Left ventricle myocardium superior (tissue), 1 donor: ENCODE measurements at regions not wholly inside any gene's neighbourhood (a gene's known extent, or its start where the extent isn't known, plus 50 kb on each side); places are given as distances from the start of the nearest gene placed in this dataset.

Experiments used
- ATAC-seq: fragments of 200-7000 bp; cut with Tn5 transposase; one replicate; pipeline ENCODE4 v1.9.1; 2020; ENCODE audit warnings: mild to moderate bottlenecking, moderate library complexity
- DNase-seq: peaks from one replicate; pipeline ENCODE4 v3.0.0-alpha.2; 2020
- intact Hi-C: fragments of 100-400 bp; cut with micrococcal nuclease; formaldehyde crosslinking; loops from one replicate; pipeline ENCODE4 v1.11.0; 2022
- donor health status: DM: no; HTN: yes; CAD: no; lungs with severe emphysema.

- intact Hi-C loops: no loop called here
- peak; percentile 57 for ATAC-seq
These were observed 395.3 kb downstream of the GJA1 start for GRCh38 chr6:121830736-121831135.

GRCh38 chr6:121835662-121836061, 400.2 kb downstream of the GJA1 start:
- DNase-seq: no peak
- intact Hi-C loops: no loop called here
- peak; percentile 49 for ATAC-seq

More at GRCh38 chr6:121830736-121831135, 395.3 kb downstream of the GJA1 start:
- DNase-seq: no peak

DNA sequence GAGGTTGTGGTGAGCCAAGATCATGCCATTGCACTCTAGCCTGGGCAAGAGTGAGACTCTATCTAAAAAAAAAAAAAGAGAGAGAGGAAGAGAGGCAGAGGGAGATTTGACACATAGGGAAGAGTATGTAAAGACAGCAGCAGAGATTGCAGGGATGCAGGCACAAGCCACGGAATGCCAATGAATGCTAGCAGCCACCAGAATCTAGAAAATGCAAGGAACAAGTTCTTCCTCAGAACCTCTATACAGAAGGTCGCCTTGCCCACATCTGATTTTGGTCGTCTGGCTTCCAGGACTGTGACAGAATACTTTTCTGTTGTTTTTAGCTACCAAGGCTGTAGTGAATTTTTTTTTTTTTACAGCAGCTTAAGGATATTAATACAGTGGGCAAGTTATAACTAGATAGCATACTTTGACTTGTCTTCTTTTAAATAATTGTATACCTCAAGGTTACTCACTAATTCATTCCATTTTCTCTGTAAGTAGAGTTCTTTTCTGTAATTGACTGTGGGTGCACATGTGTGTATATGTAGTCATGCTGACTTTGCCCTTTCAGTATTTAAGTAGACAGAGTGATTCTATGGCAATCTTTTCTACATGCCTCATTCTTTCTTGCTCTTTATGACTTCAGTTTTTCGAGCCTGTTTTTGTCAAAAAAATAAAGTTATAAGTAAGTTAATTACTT, 402.2 kb downstream of the GJA1 start:
- intact Hi-C loops: no loop called here
- DNase-seq (no peak), ATAC-seq (no peak)

- ATAC-seq (peak; percentile 98), DNase-seq (peak; percentile 64)
- intact Hi-C loops: no loop called here
These were observed 403.4 kb downstream of the GJA1 start for GRCh38 chr6:121838842-121839241.

DNA sequence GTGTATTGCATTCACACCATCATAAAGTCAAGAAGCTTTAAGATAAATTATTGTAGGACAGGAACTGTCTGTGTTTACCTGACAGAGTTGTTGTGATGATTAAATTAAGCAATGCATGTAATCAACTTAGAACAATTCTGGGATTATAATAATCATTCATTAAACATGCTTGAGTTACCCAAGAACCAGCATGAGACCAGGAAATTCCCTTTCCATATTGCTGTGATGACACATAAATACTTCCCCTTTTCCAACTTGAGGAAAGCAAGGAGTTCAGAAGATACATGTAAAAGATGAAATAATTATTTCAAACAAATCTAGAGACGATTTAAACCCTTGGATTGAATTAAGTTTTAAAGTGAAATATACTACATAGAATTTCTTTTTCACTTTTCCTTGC, 404.4 kb downstream of the GJA1 start:
- DNase-seq (no peak), ATAC-seq (no peak)
- intact Hi-C loops: loop anchor here (5.0 to 10.0 kb wide), 2 partner anchors 165 to 287 kb away; no protein-coding TSS in a partner anchor

DNA sequence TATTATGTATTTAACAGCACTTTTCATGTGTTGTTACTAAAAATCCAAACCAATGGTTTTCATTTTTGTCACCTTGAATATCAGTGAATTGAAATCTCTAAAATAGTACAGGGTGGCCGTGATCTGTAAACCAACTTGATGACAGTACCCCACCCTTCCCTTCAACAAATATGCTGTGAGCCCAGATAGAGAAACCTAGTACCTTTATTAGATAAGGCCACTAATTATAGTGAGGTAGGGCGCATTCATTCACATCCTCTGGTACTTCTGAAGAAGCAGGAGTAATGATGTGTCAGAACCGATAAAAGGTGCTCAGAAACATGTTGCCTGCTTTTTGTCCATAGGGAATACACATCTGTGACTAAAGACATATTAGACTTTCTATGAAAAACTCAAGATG, 409.5 kb downstream of the GJA1 start:
- intact Hi-C loops: loop anchor here (5.0 to 10.0 kb wide), 3 partner anchors 160 to 408 kb away; partner anchors contain the start of gene GJA1
- DNase-seq (no peak), ATAC-seq (peak; percentile 83)

DNA sequence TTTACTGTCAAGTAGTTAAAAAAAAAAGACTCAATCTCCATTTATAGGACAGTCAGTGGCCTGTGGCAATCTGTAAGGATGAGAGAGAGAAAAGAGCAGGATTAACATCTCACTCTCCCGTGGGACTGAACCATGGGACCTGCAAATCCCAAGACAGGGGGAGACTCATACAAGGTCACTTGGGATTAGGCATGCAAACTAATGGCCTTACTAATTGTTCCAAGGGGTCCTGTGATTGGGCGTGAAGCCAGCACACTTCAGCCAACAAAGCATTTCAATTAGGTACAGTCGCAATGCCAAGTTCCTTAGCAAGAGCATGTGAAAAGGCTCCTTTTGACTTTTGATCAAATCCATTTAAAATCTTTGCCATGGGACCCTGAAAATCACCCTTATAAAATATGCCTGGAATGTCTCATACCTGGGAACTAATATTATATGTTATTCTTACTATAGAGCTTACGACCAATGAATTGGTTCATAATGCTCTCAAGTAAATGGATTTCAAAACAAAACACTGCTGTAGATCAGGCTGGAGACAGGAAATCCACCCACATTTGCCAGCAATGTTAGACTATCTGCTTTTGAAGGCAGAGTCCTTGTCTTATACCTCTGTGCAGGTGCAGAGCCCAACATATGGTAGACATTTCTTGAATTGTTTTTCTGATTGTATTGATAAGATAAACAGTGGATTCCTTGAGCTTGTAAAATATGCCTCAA, 412.5 kb downstream of the GJA1 start:
- ATAC-seq: no peak
- peak; percentile 32 for DNase-seq
- intact Hi-C loops: loop anchor here (5.0 to 10.0 kb wide), 2 partner anchors 157 to 411 kb away; partner anchors contain the start of gene GJA1

- DNase-seq (no peak), ATAC-seq (no peak)
- intact Hi-C loops: loop anchor here (5.0 to 10.0 kb wide), 2 partner anchors 156 to 411 kb away; partner anchors contain the start of gene GJA1
These were observed 413.2 kb downstream of the GJA1 start for GRCh38 chr6:121848523-121849255.

GRCh38 chr6:121849477-121849876, 414.0 kb downstream of the GJA1 start:
- peak; percentile 85 for ATAC-seq
- no peak for DNase-seq
- intact Hi-C loops: loop anchor here (5.0 to 10.0 kb wide), 2 partner anchors 155 to 412 kb away; partner anchors contain the start of gene GJA1

- DNase-seq (no peak), ATAC-seq (peak; percentile 81)
- intact Hi-C loops: loop anchor here (10.0 kb wide), 1 partner anchor 184 kb away; no protein-coding TSS in a partner anchor
These were observed 415.6 kb downstream of the GJA1 start for GRCh38 chr6:121851056-121851455.

- no peak for DNase-seq
- intact Hi-C loops: loop anchor here (10.0 kb wide), 1 partner anchor 181 kb away; no protein-coding TSS in a partner anchor
- no peak for ATAC-seq
These were observed 418.2 kb downstream of the GJA1 start for GRCh38 chr6:121853686-121854085.

- ATAC-seq: no peak
- intact Hi-C loops: loop anchor here (10.0 kb wide), 1 partner anchor 179 kb away; no protein-coding TSS in a partner anchor
- DNase-seq: no peak
These were observed 420.1 kb downstream of the GJA1 start for GRCh38 chr6:121855521-121855920.

DNA sequence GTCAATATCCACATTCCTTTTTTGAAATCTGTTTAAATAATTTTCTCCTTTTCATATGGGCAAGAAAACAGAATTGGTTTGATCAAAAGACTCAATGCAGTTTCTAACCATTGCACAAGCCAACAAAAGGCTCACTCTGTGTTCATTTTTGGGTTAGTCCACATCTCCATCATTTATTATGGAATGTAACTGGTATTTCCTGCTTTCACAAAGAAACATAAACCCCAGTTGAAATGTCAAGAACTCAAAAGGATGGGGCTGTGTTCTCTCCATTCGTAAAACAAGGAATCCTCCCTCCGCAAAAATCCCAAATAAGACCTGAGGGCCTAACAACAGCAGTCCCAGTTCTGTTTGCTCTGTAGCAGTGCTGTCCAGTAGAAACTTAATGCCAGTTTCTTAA, 420.9 kb downstream of the GJA1 start:
- ATAC-seq (no peak), DNase-seq (no peak)
- intact Hi-C loops: loop anchor here (10.0 kb wide), 1 partner anchor 179 kb away; no protein-coding TSS in a partner anchor

GRCh38 chr6:121857551-121857950, 422.1 kb downstream of the GJA1 start:
- intact Hi-C loops: loop anchor here (10.0 kb wide), 1 partner anchor 177 kb away; no protein-coding TSS in a partner anchor
- DNase-seq (no peak), ATAC-seq (no peak)

- intact Hi-C loops: loop anchor here (10.0 kb wide), 1 partner anchor 176 kb away; no protein-coding TSS in a partner anchor
- ATAC-seq: no peak
- no peak for DNase-seq
These were observed 422.9 kb downstream of the GJA1 start for GRCh38 chr6:121858310-121858709.

DNA sequence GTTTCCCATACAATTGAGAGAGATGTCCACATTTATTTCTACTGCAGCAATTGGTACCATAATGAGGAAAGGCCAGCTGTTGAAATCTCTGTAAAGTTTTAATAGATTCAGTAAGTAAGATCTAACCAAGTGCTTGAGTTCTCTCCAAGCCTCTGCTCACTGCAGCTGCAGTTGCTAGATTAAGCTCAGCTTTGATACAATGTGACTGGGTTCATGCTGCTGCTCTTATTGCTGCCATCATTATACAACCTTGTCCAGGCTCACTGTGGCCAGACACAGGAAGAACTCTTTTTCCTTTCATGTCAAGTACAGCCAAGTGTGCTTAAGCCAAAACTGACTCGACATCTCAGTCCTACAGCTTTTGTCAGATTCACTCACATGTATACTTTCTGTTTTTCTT, 423.5 kb downstream of the GJA1 start:
- no peak for DNase-seq
- ATAC-seq: no peak
- intact Hi-C loops: loop anchor here (10.0 kb wide), 1 partner anchor 176 kb away; no protein-coding TSS in a partner anchor

GRCh38 chr6:121865811-121866210, 430.4 kb downstream of the GJA1 start:
- no peak for ATAC-seq
- intact Hi-C loops: no loop called here
- DNase-seq: no peak

GRCh38 chr6:121867095-121867494, 431.6 kb downstream of the GJA1 start:
- DNase-seq (no peak), ATAC-seq (no peak)
- intact Hi-C loops: no loop called here

GRCh38 chr6:121868206-121868605, 432.8 kb downstream of the GJA1 start:
- no peak for ATAC-seq
- intact Hi-C loops: no loop called here
- no peak for DNase-seq
